CD4-positive, alpha-beta T cell (primary cell): ENCODE measurements at regions not wholly inside any gene's neighbourhood (a gene's known extent, or its start where the extent isn't known, plus 50 kb on each side); places are given as distances from the start of the nearest gene placed in this dataset.

Experiments
- ATAC-seq: fragments of 200-7000 bp; cut with Tn5 transposase; one replicate; pipeline ENCODE4 v1.10.0; 2022; ENCODE audit warnings: mild to moderate bottlenecking; ENCODE audit not compliant: poor library complexity
- CTCF ChIA-PET: fragments of 350-600 bp; sonication (Branson Sonifier 250); formaldehyde crosslinking; loops from one replicate; lab custom pipeline; 2021; ENCODE audit warnings: antibody characterized with exemption, inconsistent platforms; lab: Charles Lee
- POLR2A ChIA-PET: fragments of 350-600 bp; sonication (Branson Sonifier 250); formaldehyde crosslinking; loops from one replicate; lab custom pipeline; 2021; ENCODE audit warnings: antibody characterized with exemption, inconsistent platforms; lab: Charles Lee
- DNase-seq, 14 experiments: peaks; one replicate each; pipeline ENCODE4 v3.0.0-alpha.2; 2013 to 2020; ENCODE audit warnings: mixed read lengths in 2 of 14
- H3K27ac ChIP-seq, 2 donors: one replicate each; pipeline versions ENCODE4 v1.5.1 to v1.7.0; 2013; ENCODE audit warnings: low read length in 2 of 2, low read depth in 1 of 2, mild to moderate bottlenecking in 1 of 2
- H3K27me3 ChIP-seq, 2 experiments: 1 replicate in 1 of 2; 2 replicates in 1 of 2; pipeline versions ENCODE4 v1.6.1 to v1.7.0; 2013; ENCODE audit warnings: low read length in 2 of 2, control low read depth in 1 of 2, mild to moderate bottlenecking in 1 of 2, moderate library complexity in 1 of 2; ENCODE audit not compliant: insufficient read depth in 2 of 2, control insufficient read depth in 1 of 2
- H3K36me3 ChIP-seq: one replicate; pipeline ENCODE4 v1.6.1; 2013; ENCODE audit warnings: low read length, control low read depth; ENCODE audit not compliant: insufficient read depth
- H3K4me1 ChIP-seq: one replicate; pipeline ENCODE4 v1.6.1; 2013; ENCODE audit warnings: low read length, control low read depth; ENCODE audit not compliant: insufficient read depth
- H3K4me3 ChIP-seq: one replicate; pipeline ENCODE4 v1.5.1; 2013; ENCODE audit warnings: mild to moderate bottlenecking, low read length, moderate library complexity
- H3K9me3 ChIP-seq, 2 experiments: 1 replicate in 1 of 2; 2 replicates in 1 of 2; pipeline versions ENCODE4 v1.6.1 to v1.7.0; 2013; ENCODE audit warnings: low read length in 2 of 2, mild to moderate bottlenecking in 2 of 2, control low read depth in 1 of 2, moderate library complexity in 1 of 2; ENCODE audit not compliant: control insufficient read depth in 1 of 2, insufficient read depth in 1 of 2
- H3K27ac Mint-ChIP-seq: one replicate; pipeline ENCODE4 v1.8.0; 2020; ENCODE audit warnings: mixed read lengths
- H3K27me3 Mint-ChIP-seq: one replicate; pipeline ENCODE4 v1.8.0; 2021; ENCODE audit warnings: mixed read lengths
- H3K36me3 Mint-ChIP-seq: one replicate; pipeline ENCODE4 v1.8.0; 2021; ENCODE audit warnings: low read depth, mixed read lengths
- H3K4me1 Mint-ChIP-seq: one replicate; pipeline ENCODE4 v1.8.0; 2021; ENCODE audit warnings: low read depth, mixed read lengths
- H3K4me3 Mint-ChIP-seq: one replicate; pipeline ENCODE4 v1.8.0; 2020; ENCODE audit warnings: mild to moderate bottlenecking, mixed read lengths
- H3K9me3 Mint-ChIP-seq: one replicate; pipeline ENCODE4 v1.8.0; 2020; ENCODE audit warnings: mixed read lengths
- CTCF ChIP-seq: fragments of 200-600 bp; IDR thresholded peaks from one replicate; pipeline ENCODE4 v1.8.0; 2022; ENCODE audit warnings: antibody characterized with exemption, mild to moderate bottlenecking
- intact Hi-C, 2 experiments: fragments of 100-400 bp; cut with DNase I in 1 of 2; cut with micrococcal nuclease in 1 of 2; formaldehyde crosslinking; loops; one replicate each; pipeline versions ENCODE4 v1.15.1 to v1.9.0; 2023 to 2025; cut with DNase I, micrococcal nuclease

GRCh38 chr1:29725262-29725661, 488.9 kb downstream of the PTPRU start:
- Histone ChIP-seq H3K9me3 (peaks cover 14 to 38% of the 10 kb centered on the region in 2 experiments), H3K27me3 (peaks cover 0 to 4% of the 10 kb centered on the region in 2 experiments), H3K27ac (no peak overlapping the region), H3K36me3 (no peaks in the 10 kb centered on the region), H3K4me1 (no peaks in the 10 kb centered on the region), H3K4me3 (no peak overlapping the region)
- no peak overlapping the region for H3K27ac Mint-ChIP-seq
- no peak for TF ChIP-seq CTCF
- H3K4me3 Mint-ChIP-seq: no peak overlapping the region
- ATAC-seq: no peak
- DNase-seq: no peak
- ChIA-PET POLR2A (no interaction called here), CTCF (no interaction called here)
- H3K9me3 Mint-ChIP-seq: peaks cover 11% of the 10 kb centered on the region
- peaks cover 17% of the 10 kb centered on the region for H3K27me3 Mint-ChIP-seq
- H3K4me1 Mint-ChIP-seq: no peaks in the 10 kb centered on the region
- intact Hi-C loops: no loop called here
- no peaks in the 10 kb centered on the region for H3K36me3 Mint-ChIP-seq

- no peak for TF ChIP-seq CTCF
- H3K9me3 Mint-ChIP-seq: peaks cover 16% of the 10 kb centered on the region
- Histone ChIP-seq H3K9me3 (peaks cover 14 to 38% of the 10 kb centered on the region in 2 experiments), H3K4me1 (no peaks in the 10 kb centered on the region), H3K27ac (no peak overlapping the region), H3K4me3 (no peak overlapping the region), H3K27me3 (peaks cover 0 to 4% of the 10 kb centered on the region in 2 experiments), H3K36me3 (no peaks in the 10 kb centered on the region)
- H3K4me1 Mint-ChIP-seq: no peaks in the 10 kb centered on the region
- POLR2A ChIA-PET: no interaction called here
- no peak overlapping the region for H3K27ac Mint-ChIP-seq
- H3K27me3 Mint-ChIP-seq: peaks cover 38% of the 10 kb centered on the region
- ATAC-seq (no peak), DNase-seq (no peak)
- intact Hi-C loops: no loop called here
- H3K36me3 Mint-ChIP-seq: no peaks in the 10 kb centered on the region
- CTCF ChIA-PET: no interaction called here
- no peak overlapping the region for H3K4me3 Mint-ChIP-seq
These were observed 486.3 kb downstream of the PTPRU start for GRCh38 chr1:29722598-29722997.

- Mint-ChIP-seq H3K4me1 (no peaks in the 10 kb centered on the region), H3K9me3 (peaks cover 16% of the 10 kb centered on the region), H3K4me3 (no peak overlapping the region), H3K27me3 (peaks cover 34% of the 10 kb centered on the region), H3K36me3 (no peaks in the 10 kb centered on the region), H3K27ac (no peak overlapping the region)
- no peaks in the 10 kb centered on the region for H3K4me1 ChIP-seq
- ATAC-seq (no peak), DNase-seq (no peak)
- H3K9me3 ChIP-seq: peaks cover 14 to 37% of the 10 kb centered on the region in 2 experiments
- intact Hi-C loops: no loop called here
- POLR2A ChIA-PET: no interaction called here
- H3K36me3 ChIP-seq: no peaks in the 10 kb centered on the region
- H3K27me3 ChIP-seq: peaks cover 0 to 4% of the 10 kb centered on the region in 2 experiments
- H3K4me3 ChIP-seq: no peak overlapping the region
- no peak for TF ChIP-seq CTCF
- CTCF ChIA-PET: no interaction called here
- H3K27ac ChIP-seq: no peak overlapping the region
These were observed 482.9 kb downstream of the PTPRU start for GRCh38 chr1:29719253-29719652.
